ENCODE measurements at regions not wholly inside any gene's neighbourhood (a gene's known extent, or its start where the extent isn't known, plus 50 kb on each side); places are given as distances from the start of the nearest gene placed in this dataset.

- no peak for TF ChIP-seq GATA3 (IDR thresholded peaks at IDR 0.05; ENCODE audit: low read depth, low read length)
- no peak for TF ChIP-seq GATA2 (IDR thresholded peaks at IDR 0.05; ENCODE audit: low read depth, low read length)
These were observed 273.8 kb downstream of the PTBP2 start for GRCh38 chr1:96995351-96995750.

DNA sequence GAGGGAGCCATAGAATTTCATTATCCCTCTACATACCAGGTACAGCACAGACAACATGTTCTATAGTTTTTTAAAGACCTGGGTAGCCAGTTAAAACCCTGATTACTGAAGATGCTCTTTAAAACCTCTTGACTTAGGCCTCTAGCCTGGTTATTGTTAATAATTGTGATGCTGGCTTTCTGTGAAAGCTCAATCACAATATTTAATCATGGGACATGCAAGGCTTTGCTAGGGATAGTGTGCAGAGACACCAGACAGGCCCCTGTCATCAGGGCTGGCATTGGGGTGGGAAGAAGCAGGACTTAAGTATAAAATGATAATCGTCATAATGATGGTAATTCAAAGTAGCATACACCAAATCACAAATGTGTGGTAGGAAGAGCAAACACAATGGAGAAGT, 274.4 kb downstream of the PTBP2 start:
- TF ChIP-seq GATA3 (IDR thresholded peaks at IDR 0.05; ENCODE audit: low read depth, low read length), result no peak

DNA sequence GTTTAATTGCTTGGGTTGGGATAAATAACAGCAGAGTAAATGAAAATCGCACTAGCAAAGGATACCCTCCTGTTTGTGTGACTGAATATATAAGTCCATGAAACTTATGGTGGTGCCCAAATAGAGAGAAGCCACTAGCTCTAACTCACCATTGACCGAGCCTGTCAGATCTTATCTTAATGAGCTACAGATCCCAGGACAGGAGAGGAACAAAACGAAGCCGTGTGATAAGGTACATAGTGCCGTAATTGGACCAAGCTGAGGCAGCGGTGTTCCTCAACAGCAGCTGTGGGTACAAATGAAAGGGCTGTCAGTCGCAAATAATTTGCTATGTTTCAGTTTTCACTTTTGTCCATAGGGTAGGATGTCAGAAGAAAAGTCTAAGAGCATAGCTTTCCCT, 276.1 kb downstream of the PTBP2 start:
- TF ChIP-seq GATA2 (IDR thresholded peaks at IDR 0.05; ENCODE audit: low read depth, low read length) (peak; percentile 99), GATA3 (IDR thresholded peaks at IDR 0.05; ENCODE audit: low read depth, low read length) (peak; percentile 99)

DNA sequence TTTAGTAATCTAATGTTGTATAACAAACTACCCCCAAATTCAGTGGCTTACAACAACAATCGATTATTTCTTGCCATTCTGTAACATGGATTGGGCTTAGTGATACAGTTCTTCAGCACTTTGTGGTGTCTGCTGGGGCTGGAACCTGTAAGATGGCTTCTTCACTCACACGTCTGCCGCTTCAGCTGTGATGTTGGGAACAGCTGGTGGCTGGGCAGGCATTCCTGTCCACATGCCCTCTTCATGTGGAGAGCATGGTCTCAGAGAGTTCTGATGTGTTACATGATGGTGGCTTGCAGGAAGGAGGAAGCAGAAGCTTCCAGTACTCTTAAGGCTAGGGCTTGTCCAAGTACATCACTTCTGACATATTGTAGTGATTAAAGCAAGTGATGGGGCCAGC, 276.9 kb downstream of the PTBP2 start:
- TF ChIP-seq GATA2 (IDR thresholded peaks at IDR 0.05; ENCODE audit: low read depth, low read length) (no peak), GATA3 (IDR thresholded peaks at IDR 0.05; ENCODE audit: low read depth, low read length) (no peak)

GRCh38 chr1:96999191-96999590, 277.6 kb downstream of the PTBP2 start:
- no peak for TF ChIP-seq GATA2 (IDR thresholded peaks at IDR 0.05; ENCODE audit: low read depth, low read length)
- no peak for TF ChIP-seq GATA3 (IDR thresholded peaks at IDR 0.05; ENCODE audit: low read depth, low read length)

DNA sequence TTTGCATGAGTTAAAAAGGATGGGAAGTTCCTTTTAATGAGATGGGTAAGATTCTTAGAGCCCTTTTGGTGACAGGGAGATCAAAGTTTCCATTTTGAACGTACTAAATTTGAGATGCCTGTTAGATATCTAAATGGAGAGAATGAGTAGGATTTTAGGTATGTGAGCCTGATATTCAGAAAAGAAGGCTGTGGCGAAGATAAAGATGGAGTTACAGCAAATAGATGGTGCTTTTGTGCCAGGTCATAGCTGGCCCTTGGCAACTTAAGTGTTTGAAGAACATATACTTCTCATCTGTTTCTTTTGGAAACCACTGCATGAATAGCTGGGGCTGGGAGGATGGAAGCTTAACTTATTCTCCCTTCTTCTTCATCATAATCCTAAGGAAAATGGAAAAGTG, 282.5 kb downstream of the PTBP2 start:
- TF ChIP-seq GATA2 (IDR thresholded peaks at IDR 0.05; ENCODE audit: low read depth, low read length) (no peak), GATA3 (IDR thresholded peaks at IDR 0.05; ENCODE audit: low read depth, low read length) (no peak)

DNA sequence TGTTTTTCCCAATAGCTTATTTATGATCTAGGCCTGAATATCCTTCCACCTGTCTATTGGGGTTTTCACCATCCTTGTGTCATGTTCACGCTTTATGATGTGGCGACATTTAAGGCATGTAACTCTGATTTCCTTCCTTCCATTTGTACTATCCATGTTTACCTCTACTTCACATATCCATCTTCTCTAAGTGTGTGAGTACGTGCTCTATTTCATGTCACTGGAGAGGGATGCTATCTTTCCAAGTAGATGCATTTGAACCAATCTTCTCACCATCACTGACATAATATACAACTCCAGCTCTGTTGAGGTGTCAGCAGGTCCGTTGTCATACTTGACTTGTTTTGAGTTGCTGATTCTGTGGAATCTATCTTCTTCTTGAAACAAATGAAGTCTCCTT, 283.2 kb downstream of the PTBP2 start:
- TF ChIP-seq GATA3 (IDR thresholded peaks at IDR 0.05; ENCODE audit: low read depth, low read length), result no peak

GRCh38 chr1:97006044-97006661, 284.6 kb downstream of the PTBP2 start:
- TF ChIP-seq GATA2 (IDR thresholded peaks at IDR 0.05; ENCODE audit: low read depth, low read length), result no peak
- no peak for TF ChIP-seq GATA3 (IDR thresholded peaks at IDR 0.05; ENCODE audit: low read depth, low read length)

DNA sequence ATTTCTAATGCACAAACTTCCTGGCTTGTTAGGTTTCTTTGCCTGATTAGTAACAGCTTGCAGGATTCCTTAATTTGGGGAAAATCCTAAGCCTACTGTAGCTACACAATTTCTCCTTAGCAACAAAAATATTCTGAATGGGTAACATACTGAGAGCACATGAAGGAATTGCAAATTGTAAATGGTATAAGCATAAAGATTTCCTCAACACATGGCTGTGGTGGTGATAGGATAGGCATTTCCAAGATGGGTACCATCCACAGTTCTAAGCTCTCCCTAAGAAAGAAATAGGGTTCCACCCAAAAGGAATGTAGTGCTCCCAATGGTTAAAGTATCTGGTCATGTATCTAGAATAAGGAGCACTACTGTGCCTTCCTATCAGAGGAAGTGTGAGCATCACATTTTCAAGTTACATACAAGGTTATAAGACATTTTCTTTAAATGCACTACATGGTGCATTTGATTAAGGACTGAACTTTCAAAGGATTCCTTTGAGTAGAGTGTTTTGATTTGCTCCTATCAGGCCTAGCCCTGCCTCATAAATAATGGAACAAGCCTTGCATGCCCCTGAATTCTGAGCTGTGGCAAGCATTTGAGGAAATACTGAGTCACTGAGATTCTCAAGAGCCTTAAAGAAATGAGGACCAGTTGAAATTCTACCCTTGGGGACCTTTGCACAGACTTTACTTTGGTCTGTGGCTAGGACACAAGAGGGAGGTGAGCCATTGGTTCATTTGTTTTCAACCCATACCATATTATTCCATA, 286.4 kb downstream of the PTBP2 start:
- TF ChIP-seq GATA3 (IDR thresholded peaks at IDR 0.05; ENCODE audit: low read depth, low read length), result no peak
- no peak for TF ChIP-seq GATA2 (IDR thresholded peaks at IDR 0.05; ENCODE audit: low read depth, low read length)

GRCh38 chr1:97010566-97011264, 289.1 kb downstream of the PTBP2 start:
- no peak for TF ChIP-seq GATA2 (IDR thresholded peaks at IDR 0.05; ENCODE audit: low read depth, low read length)
- no peak for TF ChIP-seq GATA3 (IDR thresholded peaks at IDR 0.05; ENCODE audit: low read depth, low read length)

DNA sequence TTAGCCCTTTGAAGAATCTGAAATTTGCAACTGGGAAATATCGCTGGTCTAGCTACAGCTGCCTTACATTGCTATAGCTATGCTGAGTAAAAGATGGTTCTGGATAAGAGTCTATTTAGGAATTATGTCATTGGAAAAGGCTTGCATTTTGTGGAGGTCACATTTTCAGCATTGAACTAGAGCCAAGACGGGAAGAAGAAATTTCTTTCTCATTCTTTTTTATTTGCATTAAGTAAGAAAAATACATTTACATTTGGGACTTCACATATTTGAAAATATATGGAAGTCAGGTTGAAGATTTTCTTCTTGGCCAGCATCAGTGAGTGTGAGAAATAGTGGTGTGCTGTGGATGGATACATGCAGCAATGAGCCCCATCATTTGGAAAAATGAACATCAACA, 291.6 kb downstream of the PTBP2 start:
- no peak for TF ChIP-seq GATA2 (IDR thresholded peaks at IDR 0.05; ENCODE audit: low read depth, low read length)
- no peak for TF ChIP-seq GATA3 (IDR thresholded peaks at IDR 0.05; ENCODE audit: low read depth, low read length)

GRCh38 chr1:97013941-97014340, 292.4 kb downstream of the PTBP2 start:
- no peak for TF ChIP-seq GATA2 (IDR thresholded peaks at IDR 0.05; ENCODE audit: low read depth, low read length)

- TF ChIP-seq GATA3 (IDR thresholded peaks at IDR 0.05; ENCODE audit: low read depth, low read length) (no peak), GATA2 (IDR thresholded peaks at IDR 0.05; ENCODE audit: low read depth, low read length) (no peak)
These were observed 292.8 kb downstream of the PTBP2 start for GRCh38 chr1:97014426-97014825.

DNA sequence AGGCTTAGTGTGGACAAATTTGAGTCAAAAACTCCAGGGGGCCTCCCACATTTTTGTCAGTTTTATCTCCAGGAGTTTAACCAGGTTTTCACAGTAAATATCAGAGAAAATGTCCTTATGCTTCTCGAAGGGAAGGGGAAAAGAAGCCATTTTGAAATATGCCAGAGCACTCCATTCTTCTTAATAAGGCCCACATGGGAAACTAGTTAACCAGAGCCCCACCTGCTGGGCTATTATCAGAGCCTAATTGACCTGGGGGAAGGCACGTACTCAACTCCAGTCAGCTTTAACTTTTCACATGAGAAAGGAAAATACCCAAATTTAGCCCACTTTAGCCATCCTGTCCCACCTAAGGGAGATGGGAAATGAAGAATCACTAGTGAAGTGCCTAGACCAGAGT, 296.3 kb downstream of the PTBP2 start:
- TF ChIP-seq GATA2 (IDR thresholded peaks at IDR 0.05; ENCODE audit: low read depth, low read length), result no peak
- no peak for TF ChIP-seq GATA3 (IDR thresholded peaks at IDR 0.05; ENCODE audit: low read depth, low read length)

Data from SH-SY5Y (cell line).